ENCODE measurements at regions not wholly inside any gene's neighbourhood (a gene's known extent, or its start where the extent isn't known, plus 50 kb on each side); places are given as distances from the start of the nearest gene placed in this dataset.

DNA sequence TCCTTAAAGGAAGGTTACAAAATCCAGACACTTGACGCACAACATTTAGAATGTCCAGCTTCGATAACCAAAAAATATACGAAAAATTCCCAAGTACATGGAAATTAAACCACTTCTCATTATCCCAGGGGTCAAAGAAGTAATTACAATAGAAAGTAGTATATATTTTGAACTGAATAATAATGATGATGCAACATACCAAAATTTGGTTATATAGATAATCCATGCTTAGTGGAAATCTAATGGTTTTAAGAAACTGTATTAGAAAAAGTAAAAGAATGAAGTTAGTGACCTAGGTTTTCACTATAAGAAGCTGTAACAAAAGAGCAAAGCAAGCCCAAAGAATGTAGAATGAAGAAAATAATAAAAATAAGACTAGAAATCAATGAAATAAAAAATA, 204.0 kb upstream of the PUM3 start:
- DNase-seq: no peak

DNA sequence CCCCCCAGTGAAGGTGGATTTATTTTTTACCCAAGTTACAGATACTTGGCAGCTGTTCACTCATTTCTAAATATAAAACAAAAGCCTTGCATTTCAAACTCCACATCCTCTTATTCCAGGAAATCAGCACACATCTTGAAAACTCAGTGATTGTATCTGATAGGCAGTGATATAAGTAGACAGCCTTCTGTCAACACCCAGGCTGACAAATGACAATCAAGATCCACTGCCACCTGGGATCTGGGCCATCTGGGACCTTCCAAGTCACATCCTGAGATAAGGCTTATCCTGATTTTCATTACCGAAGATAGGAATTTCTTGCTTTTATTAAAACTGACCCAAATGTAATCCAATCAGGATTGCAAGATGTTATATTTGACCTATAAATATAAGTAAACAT, 201.3 kb upstream of the PUM3 start:
- no peak for DNase-seq

DNA sequence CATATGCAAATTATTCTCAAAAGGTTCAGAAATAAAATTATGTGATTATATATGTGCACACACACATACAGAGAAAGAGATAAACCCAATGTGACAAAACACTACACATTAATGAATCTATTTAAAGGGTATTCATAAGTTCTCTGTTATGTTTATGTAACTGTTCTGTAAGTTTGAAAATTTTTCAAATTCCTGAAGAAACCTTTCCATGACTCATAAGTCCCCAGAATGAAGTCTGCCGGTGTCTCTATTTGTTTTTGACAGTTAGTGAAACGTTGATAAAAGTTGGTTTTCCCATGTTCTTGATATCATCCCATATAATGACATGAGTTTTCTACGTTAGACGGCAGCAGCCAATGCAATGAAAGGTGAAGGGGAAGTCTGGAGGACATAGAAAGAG, 199.5 kb upstream of the PUM3 start:
- no peak for DNase-seq

DNA sequence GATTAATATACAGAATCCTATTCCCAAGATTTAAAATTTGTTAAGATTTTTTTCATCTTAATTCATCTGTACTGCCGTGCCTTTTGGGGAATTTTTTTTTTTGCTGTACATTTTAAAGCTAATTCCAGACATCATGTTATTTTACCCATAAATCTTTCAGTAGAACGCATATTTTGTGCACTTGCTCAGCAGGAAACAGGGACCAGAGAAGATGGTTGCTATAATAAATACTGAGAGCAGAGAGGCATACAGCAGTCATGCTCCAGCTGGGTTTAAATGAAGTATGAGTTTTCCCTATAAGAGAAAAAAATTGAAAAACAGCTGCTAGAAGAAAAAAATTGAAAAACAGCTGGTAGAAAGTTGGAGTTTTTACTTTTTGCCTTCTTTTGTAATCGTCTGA, 196.9 kb upstream of the PUM3 start:
- DNase-seq: no peak

DNA sequence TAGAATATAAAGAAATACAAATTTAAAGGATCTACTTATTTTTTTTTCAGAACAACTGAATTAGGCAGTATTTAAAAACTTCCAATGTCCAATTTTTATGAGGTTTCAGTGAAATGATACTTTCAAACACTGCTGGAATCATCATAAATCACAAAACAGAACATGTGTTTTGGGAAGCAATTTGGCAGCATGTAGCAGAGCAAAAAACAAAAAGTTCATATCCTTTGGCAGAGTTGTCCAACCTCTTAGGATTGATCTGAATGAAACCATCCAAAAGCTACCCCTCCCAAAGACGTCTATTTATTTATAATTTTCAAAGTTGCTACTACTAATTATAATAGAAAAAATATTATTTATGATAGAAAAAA, 192.4 kb upstream of the PUM3 start:
- DNase-seq: no peak

DNA sequence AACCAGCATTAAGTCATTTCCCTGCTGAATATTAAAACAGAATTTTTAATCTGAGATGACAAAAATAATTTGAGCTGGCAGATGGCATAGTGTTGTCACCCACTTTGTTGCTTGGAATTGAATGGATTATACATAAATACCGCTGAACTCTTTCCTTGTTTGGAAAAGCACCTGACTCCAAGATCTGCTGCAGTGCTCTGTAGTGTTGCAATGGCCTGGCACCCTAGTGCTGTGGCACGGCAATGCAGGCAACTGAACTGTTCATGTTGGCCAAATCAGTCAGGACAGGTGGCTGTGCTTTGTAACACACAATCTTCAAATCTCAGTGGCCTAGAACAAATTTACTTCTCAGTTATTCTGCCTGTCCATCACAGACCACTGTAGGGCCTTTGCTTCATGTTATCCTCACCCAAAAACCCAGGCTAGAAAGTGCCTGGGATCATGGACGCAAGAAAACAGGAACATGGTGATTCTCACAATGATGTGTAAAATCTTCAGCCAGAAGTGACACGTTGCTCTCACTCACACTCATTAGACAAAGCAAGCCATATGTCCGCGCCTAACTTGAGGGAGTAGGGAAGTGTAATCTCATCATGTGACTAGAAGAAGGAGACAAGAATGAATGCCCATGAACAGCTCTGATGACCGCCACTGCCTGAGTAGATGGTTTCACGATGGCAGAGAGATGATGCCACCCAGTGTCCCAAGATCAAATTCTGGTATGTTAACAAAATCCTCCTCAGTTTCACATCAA, 191.9 kb upstream of the PUM3 start:
- no peak for DNase-seq

DNA sequence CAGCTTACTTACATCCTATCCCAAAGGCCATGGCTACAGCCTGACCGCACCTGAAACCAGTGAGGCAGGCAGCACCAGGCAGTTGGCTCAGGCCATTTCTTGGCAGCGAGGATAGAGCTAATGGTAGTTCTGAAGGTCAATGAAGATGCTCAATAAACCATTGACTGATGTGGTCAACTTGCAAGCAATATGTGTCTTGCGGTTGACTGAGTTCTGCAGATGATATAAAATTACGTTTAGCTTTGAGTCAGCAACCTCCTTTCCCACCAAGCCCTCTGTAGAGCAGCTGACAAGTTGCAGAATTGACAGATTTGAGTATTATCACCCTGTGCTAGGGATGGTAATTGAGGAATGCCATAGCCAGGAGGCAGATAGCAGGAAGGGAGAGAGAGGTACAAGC, 189.0 kb upstream of the PUM3 start:
- DNase-seq: peak; percentile 40

DNA sequence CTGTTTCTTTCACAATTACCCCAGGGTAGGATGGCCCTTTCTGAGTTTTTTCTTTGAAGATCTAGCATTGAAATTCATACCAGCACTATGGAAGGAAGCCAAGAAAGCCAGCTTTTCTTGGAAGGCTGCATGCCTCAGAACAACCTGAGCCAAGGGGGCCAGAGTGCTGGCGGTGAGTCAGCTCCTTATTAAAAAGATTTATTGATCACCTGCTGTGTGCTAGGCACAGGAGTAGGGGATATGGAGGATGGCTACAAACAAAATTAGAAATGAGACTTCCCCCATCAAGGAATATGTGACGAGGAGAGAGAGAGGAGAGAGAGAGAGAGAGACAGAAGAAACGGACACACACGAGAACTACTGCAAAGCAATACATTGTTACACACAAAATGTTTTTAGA, 184.6 kb upstream of the PUM3 start:
- no peak for DNase-seq

DNA sequence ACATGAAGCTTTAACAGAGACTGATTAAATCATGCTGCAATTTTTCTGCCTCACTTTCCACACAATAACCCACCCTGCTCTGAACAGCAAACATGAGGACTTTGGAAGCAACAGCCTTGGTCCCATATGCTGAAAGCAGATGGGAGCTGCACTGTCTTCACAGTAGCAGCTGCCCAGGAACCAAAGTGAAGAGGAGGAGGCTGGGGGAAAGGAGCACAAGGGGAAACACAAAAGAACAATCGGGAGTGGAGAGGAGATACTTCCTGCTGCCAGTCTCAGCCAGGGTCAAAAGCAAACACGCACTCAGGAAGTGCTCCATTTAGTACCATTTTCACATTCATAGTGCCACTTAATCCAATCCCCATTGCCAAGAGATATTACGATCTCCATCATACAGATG, 183.3 kb upstream of the PUM3 start:
- DNase-seq: no peak

DNA sequence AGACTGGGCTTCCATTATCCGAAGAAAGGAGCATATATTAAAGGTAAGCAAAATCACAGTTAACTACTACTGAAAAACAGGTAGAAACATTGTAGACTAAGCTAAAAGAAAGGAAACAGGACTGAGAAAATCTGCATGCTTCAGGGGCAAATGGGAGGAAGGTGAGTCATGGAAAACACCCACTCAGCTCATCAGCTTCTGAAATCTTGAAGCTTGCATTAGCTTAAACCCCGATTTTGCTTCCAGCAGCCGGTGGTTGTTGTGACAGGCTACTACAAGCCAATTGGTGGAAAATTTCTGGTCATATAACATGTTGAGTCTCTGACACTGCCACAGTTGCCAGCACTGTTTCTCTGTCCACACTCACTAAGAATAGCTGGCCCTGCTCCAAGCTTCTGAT, 179.6 kb upstream of the PUM3 start:
- no peak for DNase-seq

DNA sequence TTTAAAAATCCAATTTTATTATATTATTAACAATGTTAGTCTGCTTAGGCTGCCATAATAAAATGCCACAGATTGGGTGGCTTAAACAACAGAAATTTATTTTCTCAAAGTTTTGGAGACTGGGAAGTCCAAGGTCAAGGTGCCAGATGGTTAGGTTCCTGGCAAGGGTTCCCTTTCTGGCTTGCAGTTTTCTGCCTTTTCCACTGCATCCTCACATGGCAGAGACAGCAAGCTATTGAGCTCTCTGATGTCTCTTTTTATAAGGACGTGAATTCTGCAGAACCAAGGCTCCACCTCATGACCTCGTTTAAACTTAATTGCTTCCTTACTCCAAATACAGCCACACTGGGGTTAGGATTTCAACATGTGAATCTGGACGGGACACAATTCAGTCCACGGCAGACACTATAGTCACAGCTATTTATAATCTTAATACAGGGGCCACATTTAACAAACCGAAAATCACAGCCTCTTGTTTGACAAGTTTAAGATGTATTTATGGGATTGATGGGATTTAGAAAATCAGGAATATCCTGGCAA, 174.9 kb upstream of the PUM3 start:
- no peak for DNase-seq

DNA sequence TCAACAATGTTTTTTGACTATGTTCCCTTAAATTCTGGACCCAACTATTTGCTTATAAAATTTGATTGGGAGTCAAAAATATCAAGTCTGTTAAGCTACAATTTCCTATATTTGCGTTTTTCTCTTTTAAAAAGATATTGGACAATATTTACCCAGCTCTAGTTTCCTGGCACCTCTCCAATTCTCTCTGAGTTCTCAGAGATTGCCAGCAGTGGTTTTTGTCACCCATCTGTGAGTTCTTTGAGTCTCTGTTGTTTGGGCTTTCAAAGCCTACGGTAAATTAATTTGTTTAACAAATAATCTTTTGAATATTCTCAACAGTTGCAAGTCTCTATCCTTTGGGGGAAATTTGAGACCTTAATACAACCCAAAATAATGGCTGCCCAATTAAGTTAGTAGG, 174.2 kb upstream of the PUM3 start:
- DNase-seq: no peak

DNA sequence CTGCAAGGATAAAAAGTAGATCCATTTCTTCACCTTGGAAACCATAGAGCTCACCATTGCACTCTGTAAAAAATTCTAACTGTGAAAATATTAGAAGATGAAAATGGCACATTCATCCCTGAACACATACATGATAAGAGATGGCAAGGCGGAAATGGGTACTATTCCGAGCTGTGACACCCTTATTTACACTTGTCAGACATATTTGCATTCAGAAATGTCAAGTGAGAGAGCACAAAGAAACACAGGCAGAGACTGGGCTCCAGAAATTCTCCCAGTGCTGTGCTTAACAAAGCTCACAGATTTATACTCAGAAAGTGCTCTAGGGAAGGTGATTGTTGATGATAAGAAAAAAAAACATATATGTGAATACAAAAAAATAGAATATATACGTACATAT, 170.3 kb upstream of the PUM3 start:
- no peak for DNase-seq

DNA sequence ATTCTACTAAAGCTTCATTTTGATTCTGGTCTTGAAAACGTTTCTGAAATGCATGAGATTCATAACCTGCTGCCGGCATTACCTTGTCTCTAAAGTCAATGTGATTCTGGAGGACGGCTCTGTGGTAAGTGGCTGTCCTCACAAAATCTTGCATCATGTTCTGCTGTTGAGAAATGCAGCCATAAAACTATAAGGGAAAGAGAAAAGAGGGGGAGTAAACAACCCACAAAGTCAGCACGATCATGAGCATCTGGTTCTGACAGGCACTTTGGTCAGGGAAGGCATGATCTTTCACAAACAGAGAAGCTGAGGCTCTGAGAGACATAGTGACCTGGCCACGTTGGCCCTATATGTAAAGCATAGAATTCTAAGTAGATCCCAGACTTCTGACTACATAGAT, 168.9 kb upstream of the PUM3 start:
- DNase-seq: no peak

DNA sequence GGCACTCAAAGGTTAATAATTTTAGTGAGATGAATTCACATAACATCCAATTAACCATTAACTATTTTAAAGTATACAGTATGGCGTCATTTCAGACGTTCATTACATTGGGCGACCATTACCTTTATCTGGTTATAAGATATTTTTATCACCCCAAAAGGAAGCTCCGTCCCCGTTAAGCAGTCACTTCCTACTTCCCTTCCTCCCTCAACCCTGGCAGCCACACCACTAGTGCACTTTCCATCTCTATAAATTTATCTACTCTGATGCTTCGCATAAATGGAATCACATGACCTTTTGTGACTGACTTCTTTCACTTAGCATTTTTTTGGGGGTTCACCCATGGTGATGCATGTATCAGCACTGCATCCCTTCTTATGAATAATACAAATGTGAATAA, 168.3 kb upstream of the PUM3 start:
- no peak for DNase-seq

DNA sequence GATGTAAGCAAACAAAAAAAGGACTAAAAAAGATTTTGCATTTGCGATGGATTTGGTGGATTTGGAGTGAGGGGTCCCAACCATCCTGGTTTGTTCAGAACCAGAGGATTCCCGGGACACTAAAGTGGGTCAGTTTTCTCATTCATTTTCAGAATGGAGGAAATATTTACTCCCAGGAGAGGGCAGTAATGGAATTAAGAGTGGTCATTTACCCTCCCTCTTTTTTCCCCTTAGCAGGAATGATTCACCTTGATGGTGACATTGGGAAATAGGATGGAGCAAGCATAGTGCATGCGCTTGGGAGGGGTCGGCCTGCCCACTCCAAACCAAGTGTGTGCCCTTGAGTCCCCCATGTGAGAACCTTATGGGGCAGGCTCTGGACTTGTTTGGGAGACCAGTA, 164.2 kb upstream of the PUM3 start:
- no peak for DNase-seq

DNA sequence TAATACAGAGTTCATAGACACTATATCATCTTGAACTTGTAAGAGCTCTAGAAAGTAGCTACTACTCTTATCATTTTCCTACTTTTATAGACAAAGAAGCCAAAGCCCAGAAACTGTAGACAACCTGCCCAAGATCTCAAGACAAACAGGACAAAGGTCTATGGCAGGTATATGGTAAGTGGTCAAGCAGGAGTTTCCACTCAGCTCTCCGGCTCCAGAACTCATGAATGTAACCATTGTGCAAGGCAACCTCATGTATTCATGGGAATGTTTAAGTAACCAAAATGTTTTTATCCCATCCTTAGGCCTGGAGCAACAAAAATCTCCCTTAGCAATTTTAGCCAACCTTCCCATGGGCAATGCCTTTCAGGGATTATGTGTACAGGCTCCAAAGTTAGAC, 163.4 kb upstream of the PUM3 start:
- DNase-seq: no peak

DNA sequence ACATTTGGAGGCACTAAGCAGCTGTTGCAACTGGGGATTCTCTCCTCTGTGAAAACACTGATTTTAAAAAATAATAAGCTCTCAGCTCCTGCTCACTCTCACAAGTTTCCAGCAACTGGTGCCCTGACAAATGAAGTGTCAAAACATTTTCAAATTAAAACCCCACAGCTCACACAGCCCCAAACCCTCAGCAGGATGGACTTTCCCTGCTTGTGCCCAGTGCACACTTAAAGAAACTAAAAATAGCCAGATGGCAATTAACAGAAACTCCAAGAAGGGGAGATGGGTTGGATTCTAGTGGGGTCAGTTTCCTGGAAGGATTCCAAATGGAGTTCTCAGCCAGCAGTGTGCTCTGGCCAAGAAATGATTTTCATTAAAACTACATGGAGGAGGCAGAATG, 163.0 kb upstream of the PUM3 start:
- no peak for DNase-seq

DNA sequence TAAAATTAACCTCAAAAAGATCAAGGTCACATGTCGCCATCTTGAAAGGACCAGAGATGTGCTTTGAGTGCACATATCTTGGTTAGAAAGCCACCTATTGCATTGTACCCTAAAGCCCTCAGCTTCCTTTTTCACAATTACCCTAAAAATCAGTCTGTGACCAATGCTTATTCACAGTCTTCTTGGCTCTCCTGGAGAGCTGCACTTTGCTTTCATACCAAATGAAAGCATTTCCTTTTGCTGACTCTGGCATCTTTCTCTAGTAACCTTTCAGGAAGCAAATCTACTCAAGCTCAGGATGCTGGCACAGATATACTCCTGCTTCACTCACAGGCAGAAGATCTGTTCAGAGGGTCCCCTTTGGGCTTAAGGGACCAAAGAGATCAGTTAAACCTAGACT, 160.7 kb upstream of the PUM3 start:
- DNase-seq: no peak

DNA sequence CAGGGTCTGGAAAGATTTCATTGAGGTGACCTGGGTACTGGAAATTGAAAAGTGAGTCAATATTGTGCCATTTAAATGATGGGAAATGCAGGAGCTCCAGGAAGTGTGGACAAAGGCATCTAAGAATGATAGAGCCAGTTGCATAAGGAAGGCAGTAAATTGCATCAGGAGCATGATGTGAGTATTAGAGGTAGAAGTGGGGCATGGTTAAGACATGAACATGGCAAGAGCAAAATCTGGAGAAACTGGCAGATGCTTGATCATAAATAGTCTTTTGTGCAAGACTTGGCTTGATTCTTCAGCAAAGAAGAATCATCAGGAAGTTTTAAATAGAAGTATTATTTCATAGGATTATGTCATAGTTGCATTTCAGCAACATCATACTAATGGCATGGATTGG, 157.4 kb upstream of the PUM3 start:
- DNase-seq: no peak

DNA sequence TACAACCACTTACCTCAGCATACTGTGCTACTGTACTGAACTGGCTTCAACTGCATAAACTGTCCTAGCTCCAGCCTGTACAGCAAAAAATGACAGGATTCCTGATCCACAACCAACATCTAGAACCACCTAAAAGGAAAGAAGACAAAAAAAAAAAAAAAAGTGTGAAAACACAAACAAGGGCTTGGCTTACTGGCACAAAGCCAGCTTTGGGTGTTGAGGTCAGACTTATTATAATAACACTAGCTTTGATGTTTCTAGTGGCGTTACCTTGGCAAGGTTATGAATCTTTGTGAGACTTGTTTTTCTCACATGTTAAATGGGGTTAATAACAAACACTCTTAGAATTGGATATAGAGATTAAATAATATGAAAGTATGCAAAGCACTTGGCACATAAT, 148.5 kb upstream of the PUM3 start:
- DNase-seq: no peak

DNA sequence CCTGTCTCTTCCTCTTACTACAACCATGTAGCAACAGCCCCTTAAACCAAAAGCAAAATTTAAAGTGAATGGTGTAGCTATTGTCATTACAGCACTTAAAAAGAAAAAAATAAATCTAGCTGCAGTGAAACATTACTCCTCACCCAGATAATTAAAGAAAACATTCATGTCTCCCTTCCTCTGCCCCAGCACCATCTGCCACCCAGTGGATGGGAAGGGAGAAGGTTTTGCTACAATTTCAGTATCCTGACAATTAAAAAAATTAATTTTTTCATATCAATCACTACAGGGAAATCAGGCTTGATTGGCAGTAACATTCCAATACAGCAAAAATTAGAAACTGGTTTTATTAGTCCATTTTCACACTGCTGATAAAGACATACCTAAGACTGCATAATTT, 147.4 kb upstream of the PUM3 start:
- no peak for DNase-seq

DNA sequence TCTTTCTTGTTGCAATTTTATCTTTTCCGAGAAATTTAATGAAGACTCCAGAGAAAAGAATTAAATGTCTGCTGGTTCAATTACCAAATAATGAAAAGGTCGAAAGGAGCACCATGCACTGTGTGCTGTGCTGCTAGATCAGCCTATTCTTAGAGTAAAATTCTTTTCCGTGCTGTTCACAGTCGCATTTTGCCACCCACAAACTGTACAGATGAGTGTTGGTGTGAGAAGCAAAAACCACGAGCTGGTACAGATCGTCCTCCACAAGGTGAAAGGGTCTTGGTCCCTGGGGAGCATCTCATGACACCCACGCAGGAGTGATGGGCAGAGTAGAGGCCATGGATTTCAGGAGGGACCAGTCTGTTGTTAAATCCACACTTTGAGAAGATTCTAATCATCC, 143.8 kb upstream of the PUM3 start:
- DNase-seq: no peak

DNA sequence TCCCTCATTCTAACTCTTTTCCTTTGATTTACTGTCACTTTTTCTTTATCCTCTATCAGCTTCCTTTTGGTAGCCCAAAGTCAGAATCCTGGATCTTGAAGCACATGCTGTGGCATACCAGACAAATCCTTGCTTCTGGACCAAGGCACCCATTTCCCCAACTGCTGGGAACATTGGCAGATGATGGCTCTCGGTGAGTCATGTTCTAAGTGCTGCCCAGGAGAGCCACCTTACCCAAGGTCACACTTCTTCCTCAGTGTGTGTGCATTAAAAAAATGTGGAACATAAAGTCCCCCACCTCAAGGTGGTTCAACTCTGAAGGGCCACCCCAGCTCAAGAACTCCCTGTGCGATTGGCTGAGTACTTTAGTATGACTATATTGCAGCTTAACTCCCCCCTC, 141.4 kb upstream of the PUM3 start:
- no peak for DNase-seq

DNA sequence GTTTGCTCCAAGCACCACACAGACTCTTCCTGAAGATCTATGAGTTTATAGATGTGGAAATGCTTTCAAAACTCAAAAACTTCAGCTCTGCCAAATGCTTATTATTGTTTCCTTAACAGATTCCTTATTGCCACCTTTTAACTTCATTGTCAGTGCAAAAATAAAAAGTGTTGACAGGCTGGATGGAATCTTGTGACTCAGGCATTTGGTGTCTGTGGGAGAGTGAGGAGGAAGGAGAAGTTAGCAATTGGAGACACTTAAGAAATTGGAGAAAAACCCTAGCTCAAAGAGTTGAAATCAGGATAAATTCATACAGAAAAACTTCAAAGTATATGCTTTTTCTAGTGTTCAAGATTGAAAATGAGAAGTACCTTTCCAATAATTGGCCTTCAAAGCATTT, 140.6 kb upstream of the PUM3 start:
- DNase-seq: no peak
